ENCODE measurements at regions not wholly inside any gene's neighbourhood (a gene's known extent, or its start where the extent isn't known, plus 50 kb on each side); places are given as distances from the start of the nearest gene placed in this dataset.

- TF ChIP-seq CTCF (IDR thresholded peaks at IDR 0.05; ENCODE audit: low read depth, low read length): no peak
- no peaks in the 10 kb centered on the region for H3K4me1 ChIP-seq
- no peaks in the 10 kb centered on the region for H3K27me3 ChIP-seq
- no peak overlapping the region for H3K4me3 ChIP-seq (ENCODE audit: low read depth, low read length)
- H3K9me3 ChIP-seq: no peaks in the 10 kb centered on the region
- no peak for DNase-seq
- H3K36me3 ChIP-seq: no peaks in the 10 kb centered on the region
These were observed 193.2 kb upstream of the MYOCD start for GRCh38 chr17:12472252-12473173.

- Histone ChIP-seq H3K9me3 (no peaks in the 10 kb centered on the region), H3K4me1 (no peaks in the 10 kb centered on the region), H3K36me3 (no peaks in the 10 kb centered on the region), H3K4me3 (ENCODE audit: low read depth, low read length) (no peak overlapping the region), H3K27me3 (no peaks in the 10 kb centered on the region)
- TF ChIP-seq CTCF (IDR thresholded peaks at IDR 0.05; ENCODE audit: low read depth, low read length): no peak
- DNase-seq: no peak
These were observed 187.4 kb upstream of the MYOCD start for GRCh38 chr17:12478311-12478710.

- no peak overlapping the region for H3K4me3 ChIP-seq (ENCODE audit: low read depth, low read length)
- H3K4me1 ChIP-seq: no peaks in the 10 kb centered on the region
- no peak for TF ChIP-seq CTCF (IDR thresholded peaks at IDR 0.05; ENCODE audit: low read depth, low read length)
- no peak for DNase-seq
- no peaks in the 10 kb centered on the region for H3K27me3 ChIP-seq
- no peaks in the 10 kb centered on the region for H3K36me3 ChIP-seq
- no peaks in the 10 kb centered on the region for H3K9me3 ChIP-seq
These were observed 180.3 kb upstream of the MYOCD start for GRCh38 chr17:12485361-12485906.

GRCh38 chr17:12489325-12489724, 176.4 kb upstream of the MYOCD start:
- no peaks in the 10 kb centered on the region for H3K36me3 ChIP-seq
- no peaks in the 10 kb centered on the region for H3K4me1 ChIP-seq
- H3K27me3 ChIP-seq: no peaks in the 10 kb centered on the region
- no peaks in the 10 kb centered on the region for H3K9me3 ChIP-seq
- H3K4me3 ChIP-seq (ENCODE audit: low read depth, low read length): no peak overlapping the region
- no peak for DNase-seq
- no peak for TF ChIP-seq CTCF (IDR thresholded peaks at IDR 0.05; ENCODE audit: low read depth, low read length)

- Histone ChIP-seq H3K4me1 (no peaks in the 10 kb centered on the region), H3K27me3 (no peaks in the 10 kb centered on the region), H3K36me3 (no peaks in the 10 kb centered on the region), H3K4me3 (ENCODE audit: low read depth, low read length) (no peak overlapping the region), H3K9me3 (no peaks in the 10 kb centered on the region)
- TF ChIP-seq CTCF (IDR thresholded peaks at IDR 0.05; ENCODE audit: low read depth, low read length): no peak
- no peak for DNase-seq
These were observed 173.2 kb upstream of the MYOCD start for GRCh38 chr17:12492450-12492849.

- H3K27me3 ChIP-seq: no peaks in the 10 kb centered on the region
- no peak for DNase-seq
- TF ChIP-seq CTCF (IDR thresholded peaks at IDR 0.05; ENCODE audit: low read depth, low read length): no peak
- H3K4me1 ChIP-seq: no peaks in the 10 kb centered on the region
- H3K36me3 ChIP-seq: no peaks in the 10 kb centered on the region
- no peaks in the 10 kb centered on the region for H3K9me3 ChIP-seq
- H3K4me3 ChIP-seq (ENCODE audit: low read depth, low read length): no peak overlapping the region
These were observed 159.8 kb upstream of the MYOCD start for GRCh38 chr17:12505866-12506265.
